Esophagus muscularis mucosa (tissue), 4 donors: ENCODE measurements at regions not wholly inside any gene's neighbourhood (a gene's known extent, or its start where the extent isn't known, plus 50 kb on each side); places are given as distances from the start of the nearest gene placed in this dataset.

Experiments
- DNase-seq: peaks from one replicate; pipeline ENCODE4 v3.0.0-alpha.2; 2017; ENCODE audit errors: extremely low spot score
- H3K27ac ChIP-seq, 4 donors: fragments of 200-600 bp; sonication (generic); replicated peaks in 1 of 4; 1 replicate in 3 of 4; 2 replicates in 1 of 4; pipeline ENCODE4 v1.5.1; 2016 to 2019; ENCODE audit warnings: mild to moderate bottlenecking in 1 of 4
- H3K27me3 ChIP-seq, 4 donors: fragments of 200-600 bp; sonication (generic); one replicate each; pipeline versions ENCODE4 v1.5.1 to v1.6.0; 2016 to 2019
- H3K36me3 ChIP-seq, 4 donors: fragments of 200-600 bp; sonication (generic); one replicate each; pipeline ENCODE4 v1.5.1; 2016 to 2019
- H3K4me1 ChIP-seq, 4 donors: fragments of 200-600 bp; sonication (generic); one replicate each; pipeline ENCODE4 v1.5.1; 2016 to 2019
- H3K4me3 ChIP-seq, 4 donors: fragments of 200-600 bp; sonication (generic); 1 replicate in 2 of 4; 2 replicates in 2 of 4; pipeline ENCODE4 v1.5.1; 2016 to 2019; ENCODE audit warnings: mild to moderate bottlenecking in 4 of 4, moderate library complexity in 1 of 4
- H3K9me3 ChIP-seq, 4 donors: fragments of 200-600 bp; sonication (generic); 1 replicate in 3 of 4; 2 replicates in 1 of 4; pipeline ENCODE4 v1.5.1; 2016 to 2019
- CTCF ChIP-seq, 3 experiments: fragments of 200-600 bp in 2 of 3; fragments of 450-650 bp in 1 of 3; sonication (generic) in 2 of 3; IDR thresholded peaks; one replicate each; pipeline ENCODE4 v1.5.1; 2017 to 2019; ENCODE audit warnings: antibody characterized with exemption in 3 of 3, mild to moderate bottlenecking in 2 of 3, moderate library complexity in 1 of 3
- EP300 ChIP-seq: sonication (generic); formaldehyde crosslinking; IDR thresholded peaks from one replicate; pipeline ENCODE4 v1.6.1; 2017; ENCODE audit warnings: antibody characterized with exemption
- POLR2A ChIP-seq: fragments of 450-650 bp; IDR thresholded peaks from one replicate; pipeline ENCODE4 v1.6.1; 2017; ENCODE audit warnings: antibody characterized with exemption, moderate library complexity, mild to moderate bottlenecking, low read depth
- POLR2AphosphoS5 ChIP-seq, 2 donors: sonication (generic); formaldehyde crosslinking; IDR thresholded peaks; one replicate each; pipeline ENCODE4 v1.6.1; 2017; ENCODE audit warnings: antibody characterized with exemption in 2 of 2
- WGBS: methylation state at CpG from one replicate; pipeline ENCODE4 v1.1.5; 2018; 5-methylcytosine and 5-hydroxymethylcytosine counted together
- intact Hi-C: fragments of 100-400 bp; cut with DNase I; formaldehyde crosslinking; loops from one replicate; pipeline ENCODE4 v1.15.1; 2023

GRCh38 chr11:115682101-115682500, 177.9 kb upstream of the CADM1 start:
- no peak overlapping the region for H3K27ac ChIP-seq
- H3K4me1 ChIP-seq = no peaks in the 10 kb centered on the region
- intact Hi-C loops = no loop called here
- peaks cover 0 to 10% (median 0%) of the 10 kb centered on the region in 4 donors for H3K9me3 ChIP-seq
- DNase-seq = no peak
- H3K4me3 ChIP-seq = no peak overlapping the region
- TF ChIP-seq CTCF (IDR thresholded peaks at IDR 0.05) = no peak
- no peak for TF ChIP-seq EP300
- TF ChIP-seq POLR2A = no peak
- TF ChIP-seq POLR2AphosphoS5 (IDR thresholded peaks at IDR 0.05) = no peak
- no peaks in the 10 kb centered on the region for H3K27me3 ChIP-seq
- no peaks in the 10 kb centered on the region for H3K36me3 ChIP-seq
- WGBS = 84% methylated on average over 5 of the region's 5 CpGs

GRCh38 chr11:115679945-115680344, 175.7 kb upstream of the CADM1 start:
- Histone ChIP-seq H3K27me3 (no peaks in the 10 kb centered on the region), H3K27ac (no peak overlapping the region), H3K36me3 (no peaks in the 10 kb centered on the region), H3K4me1 (no peaks in the 10 kb centered on the region), H3K4me3 (no peak overlapping the region), H3K9me3 (no peaks in the 10 kb centered on the region)
- 94% methylated on average over 4 of the region's 4 CpGs for WGBS
- TF ChIP-seq EP300 = no peak
- no peak for TF ChIP-seq CTCF (IDR thresholded peaks at IDR 0.05)
- no peak for TF ChIP-seq POLR2A
- no peak for TF ChIP-seq POLR2AphosphoS5 (IDR thresholded peaks at IDR 0.05)
- DNase-seq = no peak
- intact Hi-C loops = no loop called here

GRCh38 chr11:115678942-115679341, 174.7 kb upstream of the CADM1 start:
- Histone ChIP-seq H3K27ac (no peak overlapping the region), H3K36me3 (no peaks in the 10 kb centered on the region), H3K4me1 (no peaks in the 10 kb centered on the region), H3K9me3 (no peaks in the 10 kb centered on the region), H3K27me3 (no peaks in the 10 kb centered on the region), H3K4me3 (no peak overlapping the region)
- WGBS = 98% methylated on average over 4 of the region's 5 CpGs
- no peak for DNase-seq
- no peak for TF ChIP-seq POLR2AphosphoS5 (IDR thresholded peaks at IDR 0.05)
- no peak for TF ChIP-seq CTCF (IDR thresholded peaks at IDR 0.05)
- intact Hi-C loops = no loop called here

- DNase-seq = no peak
- no peak for TF ChIP-seq CTCF (IDR thresholded peaks at IDR 0.05)
- no peak for TF ChIP-seq POLR2A
- no peak for TF ChIP-seq EP300
- TF ChIP-seq POLR2AphosphoS5 (IDR thresholded peaks at IDR 0.05) = no peak
- WGBS = 91% methylated on average over 4 of the region's 4 CpGs
- Histone ChIP-seq H3K9me3 (no peaks in the 10 kb centered on the region), H3K27ac (no peak overlapping the region), H3K4me1 (peaks cover 6 to 9% (median 7%) of the 10 kb centered on the region in 4 donors), H3K27me3 (no peaks in the 10 kb centered on the region), H3K36me3 (no peaks in the 10 kb centered on the region), H3K4me3 (no peak overlapping the region)
- intact Hi-C loops = no loop called here
Observed at GRCh38 chr11:115677190-115677589, 173.0 kb upstream of the CADM1 start.

GRCh38 chr11:115676768-115677167, 172.6 kb upstream of the CADM1 start:
- Histone ChIP-seq H3K36me3 (no peaks in the 10 kb centered on the region), H3K27ac (no peak overlapping the region), H3K27me3 (no peaks in the 10 kb centered on the region), H3K4me3 (no peak overlapping the region), H3K9me3 (no peaks in the 10 kb centered on the region), H3K4me1 (peaks cover 6 to 9% (median 7%) of the 10 kb centered on the region in 4 donors)
- no peak for TF ChIP-seq EP300
- no peak for TF ChIP-seq POLR2AphosphoS5 (IDR thresholded peaks at IDR 0.05)
- TF ChIP-seq CTCF (IDR thresholded peaks at IDR 0.05) = no peak
- TF ChIP-seq POLR2A = no peak
- intact Hi-C loops = no loop called here
- 95% methylated on average over 4 of the region's 4 CpGs for WGBS
- DNase-seq = no peak
